Right ventricle myocardium superior (tissue), 1 donor: ENCODE measurements at regions not wholly inside any gene's neighbourhood (a gene's known extent, or its start where the extent isn't known, plus 50 kb on each side); places are given as distances from the start of the nearest gene placed in this dataset.

Experiments used
- ATAC-seq: fragments of 200-7000 bp; cut with Tn5 transposase; one replicate; pipeline ENCODE4 v1.9.1; 2020; ENCODE audit warnings: mild to moderate bottlenecking; ENCODE audit not compliant: poor library complexity
- DNase-seq: peaks from one replicate; pipeline ENCODE4 v3.0.0-alpha.2; 2020
- intact Hi-C: fragments of 100-400 bp; cut with DNase I; formaldehyde crosslinking; loops from one replicate; pipeline ENCODE4 v1.11.2; 2022
- donor health status: DM: no; HTN: yes; CAD: no; lungs with severe emphysema.

GRCh38 chr17:79136596-79136995, 62.0 kb downstream of the ENGASE start:
- ATAC-seq (no peak), DNase-seq (no peak)
- intact Hi-C loops: no loop called here
